ENCODE measurements at regions not wholly inside any gene's neighbourhood (a gene's known extent, or its start where the extent isn't known, plus 50 kb on each side); places are given as distances from the start of the nearest gene placed in this dataset.

DNA sequence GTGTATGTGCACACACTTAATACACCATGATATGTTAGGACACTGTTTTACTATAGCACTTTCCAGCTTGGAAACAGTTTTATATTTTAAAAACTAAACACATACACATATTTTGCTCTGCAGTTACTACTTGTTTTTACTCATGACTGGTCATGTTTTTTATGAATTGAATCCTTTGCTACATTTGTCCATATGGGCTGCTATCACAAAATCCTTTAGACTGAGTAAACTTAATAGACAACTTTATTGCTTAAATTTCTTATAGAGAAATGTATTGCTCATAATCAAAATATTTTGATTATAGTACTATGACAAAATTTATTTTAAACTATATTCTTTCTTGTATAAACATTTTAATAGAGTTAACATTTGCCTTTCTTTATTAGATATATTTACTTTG, 314.8 kb downstream of the RBM43 start:
- Histone ChIP-seq H3K14ac (ENCODE audit: insufficient read depth, low read length) (no peak overlapping the region), H3K79me1 (ENCODE audit: insufficient read depth, low read depth, low read length, poor library complexity, severe bottlenecking) (no peaks in the 10 kb centered on the region), H2BK12ac (ENCODE audit: insufficient read length, low read depth, low read length) (no peak overlapping the region), H4K91ac (ENCODE audit: insufficient read length, low read depth, low read length) (no peak overlapping the region), H2BK15ac (ENCODE audit: low read depth, low read length) (no peak overlapping the region), H4K8ac (replicated peaks; ENCODE audit: insufficient read length, low read depth, low read length) (no peak overlapping the region), H2BK20ac (ENCODE audit: low read depth, low read length, poor library complexity, severe bottlenecking) (no peak overlapping the region), H3K27ac (ENCODE audit: insufficient read length, low read depth, low read length) (no peak overlapping the region), H3K27me3 (ENCODE audit: insufficient read depth, low read length) (no peaks in the 10 kb centered on the region), H3K9me3 (ENCODE audit: control insufficient read depth, low read depth, low read length) (no peaks in the 10 kb centered on the region), H4K5ac (ENCODE audit: insufficient read length, low read depth, low read length) (no peak overlapping the region), H3K9ac (ENCODE audit: extremely low read depth, insufficient read length, low read length) (no peak overlapping the region), H2AFZ (ENCODE audit: low read length) (no peak overlapping the region), H3K56ac (ENCODE audit: insufficient read length, low read depth, low read length) (no peak overlapping the region), H3K4me2 (ENCODE audit: insufficient read depth, insufficient read length, low read length) (no peak overlapping the region), H3K23ac (ENCODE audit: insufficient read length, low read depth, low read length) (no peak overlapping the region), H2BK5ac (ENCODE audit: insufficient read length, low read length) (no peak overlapping the region), H3K4me1 (ENCODE audit: insufficient read depth, low read length) (no peaks in the 10 kb centered on the region), H3K18ac (ENCODE audit: insufficient read length, low read depth, low read length) (no peak overlapping the region), H3K4ac (ENCODE audit: low read depth, low read length) (no peak overlapping the region), H2BK120ac (ENCODE audit: low read depth, low read length, poor library complexity, severe bottlenecking) (no peak overlapping the region), H3T11ph (ENCODE audit: low read length) (no peak overlapping the region), H4K20me1 (ENCODE audit: control insufficient read depth, insufficient read depth, insufficient read length) (no peaks in the 10 kb centered on the region), H3K23me2 (ENCODE audit: insufficient read length, low read depth, low read length, poor library complexity, severe bottlenecking) (no peaks in the 10 kb centered on the region), H2AK5ac (ENCODE audit: insufficient read length, low read length) (no peak overlapping the region), H3K79me2 (ENCODE audit: insufficient read depth, low read length) (no peaks in the 10 kb centered on the region)
- Mint-ChIP-seq H3K36me3 (ENCODE audit: insufficient read depth in 1 of 3, low read depth in 3 of 3) (peaks cover 0 to 6% (median 4%) of the 10 kb centered on the region in 3 experiments; a peak in 3 of 7 replicates), H3K27me3 (ENCODE audit: low read depth) (no peaks in the 10 kb centered on the region), H3K9me3 (peaks cover 3 to 13% of the 10 kb centered on the region in 2 experiments; a peak in 4 of 5 replicates), H3K27ac (no peak overlapping the region), H3K4me3 (no peak overlapping the region), H3K4me1 (no peaks in the 10 kb centered on the region)
- TF ChIP-seq, protein P1, sequence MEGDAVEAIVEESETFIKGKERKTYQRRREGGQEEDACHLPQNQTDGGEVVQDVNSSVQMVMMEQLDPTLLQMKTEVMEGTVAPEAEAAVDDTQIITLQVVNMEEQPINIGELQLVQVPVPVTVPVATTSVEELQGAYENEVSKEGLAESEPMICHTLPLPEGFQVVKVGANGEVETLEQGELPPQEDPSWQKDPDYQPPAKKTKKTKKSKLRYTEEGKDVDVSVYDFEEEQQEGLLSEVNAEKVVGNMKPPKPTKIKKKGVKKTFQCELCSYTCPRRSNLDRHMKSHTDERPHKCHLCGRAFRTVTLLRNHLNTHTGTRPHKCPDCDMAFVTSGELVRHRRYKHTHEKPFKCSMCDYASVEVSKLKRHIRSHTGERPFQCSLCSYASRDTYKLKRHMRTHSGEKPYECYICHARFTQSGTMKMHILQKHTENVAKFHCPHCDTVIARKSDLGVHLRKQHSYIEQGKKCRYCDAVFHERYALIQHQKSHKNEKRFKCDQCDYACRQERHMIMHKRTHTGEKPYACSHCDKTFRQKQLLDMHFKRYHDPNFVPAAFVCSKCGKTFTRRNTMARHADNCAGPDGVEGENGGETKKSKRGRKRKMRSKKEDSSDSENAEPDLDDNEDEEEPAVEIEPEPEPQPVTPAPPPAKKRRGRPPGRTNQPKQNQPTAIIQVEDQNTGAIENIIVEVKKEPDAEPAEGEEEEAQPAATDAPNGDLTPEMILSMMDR (conservative IDR thresholded peaks at IDR 0.05): no peak
- no peak for DNase-seq

All from H9 (cell line).